Suprapubic skin (tissue), 4 donors: ENCODE measurements at regions not wholly inside any gene's neighbourhood (a gene's known extent, or its start where the extent isn't known, plus 50 kb on each side); places are given as distances from the start of the nearest gene placed in this dataset.

Source experiments
- EP300 ChIP-seq: sonication (generic); formaldehyde crosslinking; IDR thresholded peaks from one replicate; pipeline ENCODE4 v1.6.1; 2017; ENCODE audit warnings: antibody characterized with exemption
- POLR2A ChIP-seq, 2 donors: fragments of 450-650 bp; IDR thresholded peaks; one replicate each; pipeline ENCODE4 v1.6.1; 2017; ENCODE audit warnings: antibody characterized with exemption in 2 of 2, mild to moderate bottlenecking in 2 of 2, moderate library complexity in 2 of 2
- POLR2AphosphoS5 ChIP-seq, 3 donors: sonication (generic); formaldehyde crosslinking; IDR thresholded peaks; one replicate each; pipeline ENCODE4 v1.6.1; 2017; ENCODE audit warnings: antibody characterized with exemption in 3 of 3
- TF ChIP-seq, protein P1 (sequence below), 2 donors: fragments of 200-600 bp in 1 of 2; fragments of 450-650 bp in 1 of 2; sonication (generic) in 1 of 2; IDR thresholded peaks; one replicate each; pipeline ENCODE4 v1.5.1; 2016 to 2019; ENCODE audit warnings: antibody characterized with exemption in 2 of 2, mild to moderate bottlenecking in 1 of 2, moderate library complexity in 1 of 2

DNA sequence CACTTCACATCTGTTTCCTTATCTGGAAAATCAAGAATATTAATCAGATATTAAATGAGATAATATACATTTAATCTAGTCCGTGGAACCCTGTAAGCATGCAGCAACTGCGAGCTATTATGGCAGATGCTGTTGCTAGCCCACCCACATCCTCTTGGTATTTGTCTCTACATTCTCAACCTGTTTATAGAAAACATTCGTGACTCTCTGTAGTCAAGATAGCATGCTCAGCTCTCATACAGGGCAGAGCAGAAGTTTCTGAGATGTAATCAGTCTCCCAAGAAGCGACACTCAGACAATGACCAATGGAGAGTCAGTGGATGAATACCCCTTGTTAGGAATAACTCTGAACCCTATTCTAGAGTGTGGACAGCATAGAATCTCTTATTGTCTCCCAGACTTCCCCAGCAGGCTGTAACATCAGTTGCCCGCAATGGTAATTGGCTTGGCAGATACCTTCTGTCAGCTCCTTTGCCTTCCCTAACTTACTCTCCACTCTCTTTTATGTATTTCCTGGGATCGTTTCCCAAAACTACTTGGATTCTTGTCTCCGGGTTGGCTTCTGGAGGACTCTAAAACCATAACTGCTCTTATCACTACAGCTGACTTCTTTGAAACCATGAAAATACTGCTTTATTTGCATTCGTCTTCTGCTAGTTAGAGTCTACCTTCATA, 400.7 kb upstream of the TNP1 start:
- TF ChIP-seq, protein P1, sequence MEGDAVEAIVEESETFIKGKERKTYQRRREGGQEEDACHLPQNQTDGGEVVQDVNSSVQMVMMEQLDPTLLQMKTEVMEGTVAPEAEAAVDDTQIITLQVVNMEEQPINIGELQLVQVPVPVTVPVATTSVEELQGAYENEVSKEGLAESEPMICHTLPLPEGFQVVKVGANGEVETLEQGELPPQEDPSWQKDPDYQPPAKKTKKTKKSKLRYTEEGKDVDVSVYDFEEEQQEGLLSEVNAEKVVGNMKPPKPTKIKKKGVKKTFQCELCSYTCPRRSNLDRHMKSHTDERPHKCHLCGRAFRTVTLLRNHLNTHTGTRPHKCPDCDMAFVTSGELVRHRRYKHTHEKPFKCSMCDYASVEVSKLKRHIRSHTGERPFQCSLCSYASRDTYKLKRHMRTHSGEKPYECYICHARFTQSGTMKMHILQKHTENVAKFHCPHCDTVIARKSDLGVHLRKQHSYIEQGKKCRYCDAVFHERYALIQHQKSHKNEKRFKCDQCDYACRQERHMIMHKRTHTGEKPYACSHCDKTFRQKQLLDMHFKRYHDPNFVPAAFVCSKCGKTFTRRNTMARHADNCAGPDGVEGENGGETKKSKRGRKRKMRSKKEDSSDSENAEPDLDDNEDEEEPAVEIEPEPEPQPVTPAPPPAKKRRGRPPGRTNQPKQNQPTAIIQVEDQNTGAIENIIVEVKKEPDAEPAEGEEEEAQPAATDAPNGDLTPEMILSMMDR (IDR thresholded peaks at IDR 0.05) = no peak
- TF ChIP-seq POLR2AphosphoS5 (IDR thresholded peaks at IDR 0.05) = no peak
- no peak for TF ChIP-seq EP300
- TF ChIP-seq POLR2A (IDR thresholded peaks at IDR 0.05) = no peak
